DMS79 treated with DMSO at 0.1 percent for 48 hours (cell line): ENCODE measurements at regions not wholly inside any gene's neighbourhood (a gene's known extent, or its start where the extent isn't known, plus 50 kb on each side); places are given as distances from the start of the nearest gene placed in this dataset.

ENCODE experiments used
- DNase-seq: peaks from one replicate; lab custom pipeline; 2025; lab: John Stamatoyannopoulos, UW

DNA sequence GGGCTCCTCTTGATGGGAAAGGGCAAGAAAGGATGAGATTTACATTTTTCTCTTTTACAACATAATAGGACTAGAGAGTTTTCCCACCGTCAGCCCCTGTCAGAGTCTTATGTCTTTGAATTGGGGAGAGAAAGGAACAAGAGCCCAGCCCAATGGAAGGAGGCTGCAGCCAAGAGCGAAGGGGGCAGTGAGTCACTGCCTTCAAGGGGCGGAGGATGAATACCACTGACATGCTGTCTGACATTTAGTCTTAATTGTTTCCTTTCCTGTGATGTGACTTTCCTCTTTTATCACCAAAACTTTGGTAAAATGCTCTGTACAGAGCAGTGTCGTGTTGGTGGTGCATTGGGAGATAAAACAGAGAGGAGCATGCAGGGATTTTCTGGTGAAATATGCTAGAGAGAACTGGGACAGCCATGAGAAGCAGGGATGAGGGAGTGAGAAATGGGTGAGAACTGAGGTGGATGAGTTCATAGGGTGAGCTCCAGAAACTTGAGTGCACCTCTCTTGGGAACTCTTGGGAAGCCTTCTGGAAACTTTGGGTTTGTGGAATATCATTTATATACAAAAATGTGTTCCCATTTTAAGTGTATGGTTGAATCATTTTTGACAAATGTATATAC is 179.9 kb upstream of the FGGY start:
- DNase-seq: no peak

GRCh38 chr1:59122527-59122926 is 174.4 kb upstream of the FGGY start:
- DNase-seq: no peak

- DNase-seq: no peak
These were observed 173.7 kb upstream of the FGGY start for GRCh38 chr1:59123081-59123681.

- no peak for DNase-seq
These were observed 172.7 kb upstream of the FGGY start for GRCh38 chr1:59124166-59124565.

DNA sequence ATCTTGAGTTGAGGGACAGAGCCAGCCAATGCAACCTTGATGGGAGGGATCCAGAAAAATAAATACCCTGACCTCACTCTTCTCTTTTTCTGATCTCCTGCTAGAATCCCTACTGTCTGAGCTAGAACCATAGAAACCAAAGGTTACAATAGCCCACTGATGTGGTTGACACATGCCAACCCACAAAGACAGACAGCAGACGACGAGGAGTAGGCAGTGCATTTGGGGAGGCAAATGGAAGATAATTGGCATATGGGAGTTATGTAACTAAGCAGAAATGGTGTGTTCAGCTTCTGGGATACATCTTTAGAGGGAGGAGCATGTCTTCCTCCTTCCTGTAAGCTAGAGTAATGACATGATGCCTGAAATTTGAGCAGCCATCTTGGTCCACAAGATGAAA is 171.7 kb upstream of the FGGY start:
- no peak for DNase-seq

GRCh38 chr1:59125676-59126320 is 171.1 kb upstream of the FGGY start:
- DNase-seq: no peak

DNA sequence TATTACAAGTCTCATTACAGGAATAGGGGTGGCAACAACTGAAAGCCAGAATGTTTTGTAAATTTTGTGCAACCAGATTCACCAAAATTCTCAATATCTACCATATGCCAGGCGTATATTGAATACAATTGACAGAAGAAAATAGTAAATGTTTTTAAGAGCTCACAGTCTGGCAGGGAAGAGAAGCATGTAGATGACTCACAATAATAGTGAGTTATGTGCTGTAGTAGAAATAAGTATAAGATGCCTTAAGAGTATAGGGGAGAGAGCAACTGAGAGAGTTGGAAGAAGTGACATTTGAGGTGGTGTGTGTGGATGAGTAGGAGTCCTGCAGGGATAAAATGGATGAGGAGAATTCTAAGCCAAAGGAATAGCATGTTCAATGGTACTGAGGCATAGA is 170.5 kb upstream of the FGGY start:
- DNase-seq: no peak

DNA sequence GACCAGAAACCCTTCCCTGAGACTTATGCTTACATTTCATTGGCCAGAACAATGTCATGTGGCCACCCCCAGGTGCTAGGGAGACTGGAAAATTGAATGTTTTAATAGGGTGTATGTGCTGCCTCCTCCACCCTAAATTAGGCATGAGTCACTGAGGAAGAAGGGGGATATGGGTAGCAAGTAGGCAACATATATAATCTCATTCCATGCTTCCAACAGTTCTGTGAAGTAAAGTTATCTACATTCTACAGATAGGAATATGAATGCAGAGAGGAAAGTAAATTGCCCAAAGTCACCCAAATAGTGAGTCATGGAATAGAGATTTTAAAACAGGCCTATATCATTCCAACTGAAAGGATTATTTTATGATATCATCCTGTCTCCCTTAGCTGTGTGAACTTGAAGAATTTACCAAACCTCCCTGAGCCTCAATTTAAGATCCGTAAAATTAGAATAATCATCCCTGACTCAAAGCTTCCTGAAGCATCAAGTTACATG is 168.6 kb upstream of the FGGY start:
- no peak for DNase-seq

DNA sequence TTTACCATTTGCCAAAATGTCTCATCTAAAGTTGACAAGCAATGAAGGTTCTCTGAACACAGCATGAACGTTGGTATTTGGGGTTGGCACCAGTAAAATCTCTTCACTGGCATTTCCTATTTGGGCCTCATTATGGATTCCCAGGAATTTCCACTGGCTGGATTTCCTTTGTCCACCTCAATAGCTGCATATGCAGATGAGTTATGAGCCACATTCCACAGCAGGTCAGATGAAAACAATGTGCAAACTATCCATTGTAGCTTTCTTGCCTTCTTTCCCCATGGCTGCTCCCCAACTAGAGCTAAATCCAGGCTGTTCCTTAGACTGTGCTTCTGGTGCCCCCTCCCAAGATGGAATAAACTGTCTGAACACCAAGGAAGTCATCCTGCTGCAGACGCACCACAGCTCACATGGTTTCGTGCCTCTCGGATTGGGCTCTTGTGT is 168.1 kb upstream of the FGGY start:
- no peak for DNase-seq

DNA sequence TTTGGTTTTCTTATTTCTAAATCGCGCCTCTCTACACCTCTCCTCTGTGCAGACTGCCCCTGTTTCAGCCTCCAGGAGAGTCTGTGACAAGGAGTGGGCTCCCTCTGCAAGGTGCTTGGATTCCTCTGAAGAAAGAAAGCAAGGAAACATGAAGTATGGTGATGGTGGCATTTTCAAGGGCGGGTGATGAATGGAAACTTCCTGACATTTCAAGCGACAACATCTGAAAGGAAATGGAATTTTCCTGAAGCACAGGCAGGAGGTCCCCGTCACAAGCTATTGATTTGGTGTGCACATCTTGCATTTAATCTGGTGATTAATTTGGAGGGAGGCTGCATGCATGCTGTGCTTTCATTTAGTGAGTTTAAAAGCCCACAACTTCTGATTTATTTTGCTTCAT is 164.6 kb upstream of the FGGY start:
- no peak for DNase-seq

DNA sequence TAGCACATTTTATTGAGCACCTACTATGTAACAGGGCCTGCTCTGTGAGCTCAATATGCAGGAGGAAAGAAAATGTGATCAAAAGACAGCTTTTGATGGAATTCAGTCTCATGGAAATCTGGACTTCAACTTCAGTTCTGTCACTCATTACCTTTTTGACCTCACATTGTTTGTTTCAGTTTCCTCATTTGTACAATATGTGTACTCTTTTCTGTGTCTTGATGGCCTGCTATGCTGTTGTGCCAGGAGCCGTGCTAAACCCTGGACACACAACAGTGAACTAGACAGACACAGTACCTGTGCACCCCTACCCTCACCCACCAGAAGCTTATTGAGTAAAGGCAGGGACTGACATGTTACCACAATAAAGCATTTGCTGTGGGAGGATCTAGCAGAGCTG is 162.9 kb upstream of the FGGY start:
- DNase-seq: no peak

- no peak for DNase-seq
These were observed 161.1 kb upstream of the FGGY start for GRCh38 chr1:59135761-59136255.

DNA sequence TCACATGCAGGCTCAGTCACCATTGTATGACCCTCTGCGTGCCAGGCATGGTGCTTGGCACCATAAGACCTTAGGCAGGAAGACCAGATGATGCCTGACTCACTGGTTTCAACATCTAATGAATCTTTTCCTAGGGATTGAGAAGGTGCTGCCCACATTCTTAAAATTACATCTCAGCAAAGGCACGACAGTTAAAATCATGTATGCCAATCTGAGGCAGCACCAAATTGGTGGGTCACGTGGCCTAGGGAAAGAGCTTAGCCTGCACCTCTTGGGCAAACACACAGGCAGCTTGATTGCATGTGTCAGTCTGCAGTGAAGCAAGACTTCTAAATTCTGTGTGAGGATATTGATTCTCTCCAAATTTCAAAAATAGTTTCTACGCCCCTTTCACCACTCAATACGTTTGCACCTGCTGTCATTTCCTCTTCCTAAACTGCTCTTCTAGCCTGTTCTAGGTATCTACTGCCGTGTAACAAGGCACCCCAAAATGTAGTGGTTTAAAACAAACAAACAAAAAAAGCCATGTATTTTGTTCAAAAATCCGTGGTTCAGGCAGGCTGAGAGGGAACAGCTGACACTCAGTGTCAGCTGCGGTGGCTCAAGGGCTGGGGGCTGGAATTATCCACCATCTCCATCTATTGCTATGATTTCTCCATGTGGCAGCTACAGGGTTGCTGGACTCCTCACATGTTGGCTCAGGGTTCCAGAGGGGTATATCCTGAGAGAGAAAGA is 160.2 kb upstream of the FGGY start:
- DNase-seq: no peak

DNA sequence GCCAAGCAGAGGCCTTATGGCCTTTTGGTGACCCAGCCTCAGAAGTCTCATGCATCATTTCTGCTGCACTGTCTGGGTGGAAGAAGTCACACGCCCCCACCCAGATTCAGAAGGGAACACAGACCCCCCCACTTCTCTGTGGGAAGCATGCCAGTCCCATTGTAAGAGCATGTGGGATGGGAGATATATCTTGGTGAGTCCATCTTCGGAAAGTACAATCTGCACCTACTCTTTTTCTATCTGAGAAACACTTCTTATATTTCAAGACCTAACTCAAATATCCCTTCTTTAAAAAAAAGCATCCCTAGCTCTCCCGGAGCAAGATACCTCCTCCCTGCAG is 159.6 kb upstream of the FGGY start:
- no peak for DNase-seq

DNA sequence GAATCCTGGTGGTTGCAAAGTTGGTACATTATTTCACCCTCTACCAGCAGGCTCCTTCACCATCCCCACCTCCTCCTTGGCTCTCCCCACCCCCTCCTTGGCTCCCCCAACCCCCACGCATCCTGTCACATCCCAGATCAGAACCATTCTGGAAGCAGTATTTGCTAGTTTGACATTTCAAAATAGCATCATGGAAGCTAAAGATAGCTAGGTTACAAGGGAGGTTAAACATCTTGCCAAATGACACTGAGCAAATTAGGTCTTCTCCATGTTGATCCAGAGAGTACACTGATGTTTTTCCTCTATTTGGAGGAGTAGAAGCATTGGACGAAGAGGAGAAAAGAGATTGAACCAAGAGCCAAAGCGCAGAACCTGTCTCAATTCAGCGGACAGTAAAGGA is 158.9 kb upstream of the FGGY start:
- no peak for DNase-seq

DNA sequence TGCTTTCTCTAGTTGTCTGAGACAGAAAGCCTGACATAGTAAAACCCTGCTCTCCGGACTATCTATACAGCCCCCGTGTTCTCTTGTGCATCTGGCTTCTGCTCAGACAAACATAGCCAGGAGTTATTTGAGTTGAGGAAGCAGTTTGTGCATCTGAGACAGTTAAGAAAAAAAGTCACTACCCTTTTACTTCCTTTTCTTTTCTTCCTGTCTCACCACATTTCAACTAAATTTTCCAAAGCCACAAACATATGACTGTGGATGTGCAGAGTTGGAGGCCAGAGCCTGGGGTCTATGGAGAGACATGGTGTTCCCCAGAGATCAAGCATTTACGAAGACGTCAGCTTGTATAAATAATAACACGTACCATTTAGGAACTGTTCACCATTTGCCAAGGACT is 158.5 kb upstream of the FGGY start:
- no peak for DNase-seq

DNA sequence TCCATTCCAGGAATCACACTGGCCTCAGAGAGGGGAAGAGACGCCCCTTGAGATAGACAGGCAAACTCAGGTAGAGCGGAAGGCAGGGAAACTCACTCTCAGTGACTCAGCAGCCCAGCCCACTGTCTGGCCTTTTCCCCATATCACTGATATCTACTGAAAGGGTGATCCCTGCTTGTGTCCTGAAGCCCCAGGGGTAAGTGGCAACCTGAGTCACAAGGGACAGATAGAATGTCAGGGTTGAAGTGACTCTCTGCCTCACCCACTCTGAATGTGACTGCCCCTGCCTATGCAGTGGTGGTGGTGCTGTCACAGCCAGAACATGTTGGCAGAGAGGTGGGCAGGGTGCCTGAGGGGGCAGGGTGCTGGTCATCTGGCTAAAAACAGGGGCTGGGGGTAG is 157.5 kb upstream of the FGGY start:
- no peak for DNase-seq

DNA sequence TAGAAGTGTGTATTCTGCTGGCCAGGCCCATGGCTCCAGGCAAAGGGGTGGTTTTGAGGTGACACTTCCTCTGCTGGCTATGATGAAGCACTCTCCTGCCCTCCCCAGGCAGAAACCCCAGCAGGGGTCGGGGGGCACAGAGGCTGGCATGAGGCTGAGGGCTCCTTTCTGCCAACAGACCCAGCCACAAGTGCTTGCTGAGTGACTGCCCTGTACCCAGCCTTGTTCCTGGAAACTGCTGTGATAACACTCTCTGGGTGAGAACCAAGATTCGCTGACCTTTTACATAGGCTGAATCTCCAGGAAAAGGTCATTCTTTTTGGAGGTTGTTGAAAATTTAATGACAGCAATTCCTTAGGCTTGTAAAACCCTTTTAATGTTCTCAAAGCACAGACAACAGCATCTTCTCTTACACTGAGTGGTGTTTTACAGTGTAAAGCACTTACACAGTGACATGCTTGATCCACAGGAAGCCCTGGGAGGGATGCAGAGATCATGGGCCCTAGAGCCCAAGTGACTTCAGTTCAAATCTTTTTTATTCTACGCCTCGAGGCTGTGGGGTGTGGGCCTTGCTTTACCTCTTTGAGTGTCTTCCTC is 155.5 kb upstream of the FGGY start:
- no peak for DNase-seq

GRCh38 chr1:59142311-59143132 is 154.4 kb upstream of the FGGY start:
- no peak for DNase-seq

- no peak for DNase-seq
These were observed 153.8 kb upstream of the FGGY start for GRCh38 chr1:59143133-59143487.

GRCh38 chr1:59143811-59144210 is 153.1 kb upstream of the FGGY start:
- no peak for DNase-seq

- DNase-seq: no peak
These were observed 151.9 kb upstream of the FGGY start for GRCh38 chr1:59144959-59145358.
